H9 (cell line): ENCODE measurements at regions not wholly inside any gene's neighbourhood (a gene's known extent, or its start where the extent isn't known, plus 50 kb on each side); places are given as distances from the start of the nearest gene placed in this dataset.
A peak's percentile ranks its signal among the peaks of the same experiment; 100 is the strongest.

Experiments
- DNase-seq: peaks from one replicate; pipeline ENCODE4 v3.0.0-alpha.2; 2017
- H2AFZ ChIP-seq: one replicate; pipeline ENCODE4 v1.6.1; 2013; ENCODE audit warnings: mild to moderate bottlenecking, low read length, control low read depth, moderate library complexity
- H2AK5ac ChIP-seq: 2 replicates; pipeline ENCODE4 v1.6.1; 2013; ENCODE audit warnings: low read length, control low read depth, mixed read lengths; ENCODE audit not compliant: insufficient read length
- H2BK120ac ChIP-seq: one replicate; pipeline ENCODE4 v1.6.1; 2013; ENCODE audit warnings: low read depth, mild to moderate bottlenecking, low read length, control low read depth, inconsistent platforms; ENCODE audit not compliant: poor library complexity, severe bottlenecking
- H2BK12ac ChIP-seq: 2 replicates; pipeline ENCODE4 v1.6.1; 2013; ENCODE audit warnings: low read length, control low read depth, mixed read lengths, low read depth; ENCODE audit not compliant: insufficient read length
- H2BK15ac ChIP-seq: 2 replicates; pipeline ENCODE4 v1.6.1; 2013; ENCODE audit warnings: low read depth, low read length, control low read depth
- H2BK20ac ChIP-seq: one replicate; pipeline ENCODE4 v1.6.1; 2013; ENCODE audit warnings: low read depth, mild to moderate bottlenecking, low read length, control low read depth, inconsistent platforms; ENCODE audit not compliant: poor library complexity, severe bottlenecking
- H2BK5ac ChIP-seq: 2 replicates; pipeline ENCODE4 v1.6.1; 2013; ENCODE audit warnings: low read length, control low read depth, mixed read lengths; ENCODE audit not compliant: insufficient read length
- H3K14ac ChIP-seq: 2 replicates; pipeline ENCODE4 v1.6.1; 2013; ENCODE audit warnings: low read length, control low read depth; ENCODE audit not compliant: insufficient read depth
- H3K18ac ChIP-seq: 2 replicates; pipeline ENCODE4 v1.6.1; 2013; ENCODE audit warnings: low read depth, mild to moderate bottlenecking, mixed read lengths, low read length, control low read depth; ENCODE audit not compliant: insufficient read length
- H3K23ac ChIP-seq: 2 replicates; pipeline ENCODE4 v1.6.1; 2013; ENCODE audit warnings: low read length, control low read depth, mixed read lengths, low read depth; ENCODE audit not compliant: insufficient read length
- H3K23me2 ChIP-seq: 2 replicates; pipeline ENCODE4 v1.6.1; 2013; ENCODE audit warnings: low read depth, mild to moderate bottlenecking, mixed read lengths, low read length, control low read depth; ENCODE audit not compliant: insufficient read length, poor library complexity, severe bottlenecking
- H3K27ac ChIP-seq: 2 replicates; pipeline ENCODE4 v1.5.1; 2013; ENCODE audit warnings: low read length, control low read depth, mixed read lengths, low read depth; ENCODE audit not compliant: insufficient read length
- H3K27me3 ChIP-seq: 2 replicates; pipeline ENCODE4 v1.6.1; 2013; ENCODE audit warnings: low read length, control low read depth, inconsistent platforms; ENCODE audit not compliant: insufficient read depth
- H3K4ac ChIP-seq: 2 replicates; pipeline ENCODE4 v1.6.1; 2013; ENCODE audit warnings: low read depth, mild to moderate bottlenecking, control low read depth, inconsistent platforms, low read length, moderate library complexity
- H3K4me1 ChIP-seq: 2 replicates; pipeline ENCODE4 v1.6.1; 2013; ENCODE audit warnings: low read length, control low read depth, inconsistent platforms; ENCODE audit not compliant: insufficient read depth
- H3K4me2 ChIP-seq: 2 replicates; pipeline ENCODE4 v1.6.1; 2013; ENCODE audit warnings: low read length, control low read depth, mixed read lengths; ENCODE audit not compliant: insufficient read length, insufficient read depth
- H3K56ac ChIP-seq: 2 replicates; pipeline ENCODE4 v1.6.1; 2013; ENCODE audit warnings: low read depth, mild to moderate bottlenecking, mixed read lengths, low read length, control low read depth; ENCODE audit not compliant: insufficient read length
- H3K79me1 ChIP-seq: 2 replicates; pipeline ENCODE4 v1.6.1; 2013; ENCODE audit warnings: low read depth, mild to moderate bottlenecking, moderate library complexity, low read length, control low read depth, inconsistent platforms; ENCODE audit not compliant: insufficient read depth, poor library complexity, severe bottlenecking
- H3K79me2 ChIP-seq: 2 replicates; pipeline ENCODE4 v1.6.1; 2013; ENCODE audit warnings: low read length, control low read depth, inconsistent platforms; ENCODE audit not compliant: insufficient read depth
- H3K9ac ChIP-seq: 2 replicates; pipeline ENCODE4 v1.6.1; 2013; ENCODE audit warnings: low read length, control low read depth, mixed read lengths; ENCODE audit not compliant: insufficient read length; ENCODE audit errors: extremely low read depth
- H3K9me3 ChIP-seq: one replicate; pipeline ENCODE4 v1.6.1; 2013; ENCODE audit warnings: low read depth, low read length, inconsistent platforms; ENCODE audit not compliant: control insufficient read depth
- H3T11ph ChIP-seq: one replicate; pipeline ENCODE4 v1.6.1; 2013; ENCODE audit warnings: mild to moderate bottlenecking, low read length, control low read depth, inconsistent platforms
- H4K20me1 ChIP-seq: one replicate; pipeline ENCODE4 v1.6.1; 2013; ENCODE audit not compliant: control insufficient read depth, insufficient read length, insufficient read depth
- H4K5ac ChIP-seq: 2 replicates; pipeline ENCODE4 v1.6.1; 2013; ENCODE audit warnings: low read depth, mild to moderate bottlenecking, mixed read lengths, low read length, control low read depth; ENCODE audit not compliant: insufficient read length
- H4K8ac ChIP-seq: replicated peaks from 2 replicates; pipeline ENCODE4 v1.6.1; 2013; ENCODE audit warnings: low read length, control low read depth, mixed read lengths, low read depth; ENCODE audit not compliant: insufficient read length
- H4K91ac ChIP-seq: 2 replicates; pipeline ENCODE4 v1.6.1; 2013; ENCODE audit warnings: low read depth, mild to moderate bottlenecking, moderate library complexity, mixed read lengths, low read length, control low read depth; ENCODE audit not compliant: insufficient read length
- H3K27ac Mint-ChIP-seq, 3 experiments: 2 replicates in 2 of 3; 3 replicates in 1 of 3; pipeline ENCODE4 v1.8.0; 2020 to 2021; ENCODE audit warnings: mixed read lengths in 3 of 3, mild to moderate bottlenecking in 1 of 3, moderate library complexity in 1 of 3
- H3K27me3 Mint-ChIP-seq: 2 replicates; pipeline ENCODE4 v1.8.0; 2021; ENCODE audit warnings: low read depth, mild to moderate bottlenecking, moderate library complexity, mixed read lengths
- H3K36me3 Mint-ChIP-seq, 3 experiments: 2 replicates in 2 of 3; 3 replicates in 1 of 3; pipeline ENCODE4 v1.8.0; 2020 to 2021; ENCODE audit warnings: low read depth in 3 of 3, mixed read lengths in 3 of 3; ENCODE audit not compliant: insufficient read depth in 1 of 3
- H3K4me1 Mint-ChIP-seq, 2 experiments: 2 replicates each; pipeline ENCODE4 v1.8.0; 2020; ENCODE audit warnings: mixed read lengths in 2 of 2
- H3K4me3 Mint-ChIP-seq, 2 experiments: 2 replicates in 1 of 2; 3 replicates in 1 of 2; pipeline ENCODE4 v1.8.0; 2020 to 2021; ENCODE audit warnings: mild to moderate bottlenecking in 2 of 2, mixed read lengths in 2 of 2, moderate library complexity in 1 of 2
- H3K9me3 Mint-ChIP-seq, 2 experiments: 2 replicates in 1 of 2; 3 replicates in 1 of 2; pipeline ENCODE4 v1.8.0; 2020; ENCODE audit warnings: mild to moderate bottlenecking in 2 of 2, mixed read lengths in 2 of 2, moderate library complexity in 1 of 2
- WGBS: extraction: QIAGEN DNeasy Blood & Tissue Kit; methylation state at CpG from one replicate; pipeline ENCODE4 v1.1.7; 2013; ENCODE audit warnings: missing lambda C conversion rate, low lambda C conversion rate, mixed read lengths; ENCODE audit not compliant: insufficient read length; ENCODE audit errors: extremely low coverage; 5-methylcytosine and 5-hydroxymethylcytosine counted together
- TF ChIP-seq, protein P1 (sequence below): fragments of 200-600 bp; sonication (generic); conservative IDR thresholded peaks from 3 replicates; pipeline ENCODE4 v1.8.0; 2021; ENCODE audit warnings: antibody characterized with exemption, mild to moderate bottlenecking

- no CpG with 5 or more reads among the region's 15 CpGs for WGBS
- peak overlapping the region in 1 of 3 experiments; percentile 34; a peak in 2 of 7 replicates for H3K27ac Mint-ChIP-seq
These were observed 327.3 kb downstream of the THBS2 start for GRCh38 chr6:168926306-168926705.

More at GRCh38 chr6:168926306-168926705, 327.3 kb downstream of the THBS2 start:
- no peak overlapping the region for H3K14ac ChIP-seq
- H2AFZ ChIP-seq: no peak overlapping the region
- H3K4me1 ChIP-seq: peaks cover 7% of the 10 kb centered on the region; the same call in 1 of the 2 replicates
- H2BK120ac ChIP-seq: no peak overlapping the region
- H3K18ac ChIP-seq: peak overlapping the region; percentile 3
- no peak for DNase-seq
- H2BK15ac ChIP-seq: no peak overlapping the region
- H3K27me3 Mint-ChIP-seq: peaks cover 1% of the 10 kb centered on the region; the same call in 1 of the 2 replicates
- H3K56ac ChIP-seq: no peak overlapping the region
- H3K9me3 ChIP-seq: peaks cover 8% of the 10 kb centered on the region
- no peaks in the 10 kb centered on the region for H4K20me1 ChIP-seq
- H3K9me3 Mint-ChIP-seq: peaks cover 16 to 23% of the 10 kb centered on the region in 2 experiments
- H3T11ph ChIP-seq: no peak overlapping the region
- H2BK5ac ChIP-seq: peak overlapping the region; percentile 10
- H4K8ac ChIP-seq: peak overlapping the region; percentile 6
- H2AK5ac ChIP-seq: no peak overlapping the region
- H3K27ac ChIP-seq: no peak overlapping the region
- H3K23ac ChIP-seq: peak overlapping the region; percentile 11
- peaks cover 5 to 23% (median 21%) of the 10 kb centered on the region in 3 experiments; a peak in 6 of 7 replicates for H3K36me3 Mint-ChIP-seq
- no peak overlapping the region for H2BK20ac ChIP-seq
- H3K4ac ChIP-seq: no peak overlapping the region
- no peaks in the 10 kb centered on the region for H3K79me1 ChIP-seq
- no peak overlapping the region for H2BK12ac ChIP-seq
- no peak overlapping the region for H4K91ac ChIP-seq
- peaks cover 8 to 9% of the 10 kb centered on the region in 2 experiments for H3K4me1 Mint-ChIP-seq
- peak overlapping the region; percentile 23 for H4K5ac ChIP-seq
- H3K4me3 Mint-ChIP-seq: no peak overlapping the region
- no peaks in the 10 kb centered on the region for H3K27me3 ChIP-seq
- H3K23me2 ChIP-seq: no peaks in the 10 kb centered on the region
- H3K79me2 ChIP-seq: no peaks in the 10 kb centered on the region
- no peak overlapping the region for H3K4me2 ChIP-seq
- TF ChIP-seq, protein P1, sequence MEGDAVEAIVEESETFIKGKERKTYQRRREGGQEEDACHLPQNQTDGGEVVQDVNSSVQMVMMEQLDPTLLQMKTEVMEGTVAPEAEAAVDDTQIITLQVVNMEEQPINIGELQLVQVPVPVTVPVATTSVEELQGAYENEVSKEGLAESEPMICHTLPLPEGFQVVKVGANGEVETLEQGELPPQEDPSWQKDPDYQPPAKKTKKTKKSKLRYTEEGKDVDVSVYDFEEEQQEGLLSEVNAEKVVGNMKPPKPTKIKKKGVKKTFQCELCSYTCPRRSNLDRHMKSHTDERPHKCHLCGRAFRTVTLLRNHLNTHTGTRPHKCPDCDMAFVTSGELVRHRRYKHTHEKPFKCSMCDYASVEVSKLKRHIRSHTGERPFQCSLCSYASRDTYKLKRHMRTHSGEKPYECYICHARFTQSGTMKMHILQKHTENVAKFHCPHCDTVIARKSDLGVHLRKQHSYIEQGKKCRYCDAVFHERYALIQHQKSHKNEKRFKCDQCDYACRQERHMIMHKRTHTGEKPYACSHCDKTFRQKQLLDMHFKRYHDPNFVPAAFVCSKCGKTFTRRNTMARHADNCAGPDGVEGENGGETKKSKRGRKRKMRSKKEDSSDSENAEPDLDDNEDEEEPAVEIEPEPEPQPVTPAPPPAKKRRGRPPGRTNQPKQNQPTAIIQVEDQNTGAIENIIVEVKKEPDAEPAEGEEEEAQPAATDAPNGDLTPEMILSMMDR: no peak
- no peak overlapping the region for H3K9ac ChIP-seq
